PFSK-1 (cell line): ENCODE measurements at regions not wholly inside any gene's neighbourhood (a gene's known extent, or its start where the extent isn't known, plus 50 kb on each side); places are given as distances from the start of the nearest gene placed in this dataset.

Experiments
- FOXP2 ChIP-seq: optimal IDR thresholded peaks from 2 replicates; pipeline ENCODE3; 2011; ENCODE audit warnings: borderline replicate concordance, control low read depth, inconsistent platforms; ENCODE audit not compliant: insufficient read depth; ENCODE audit errors: extremely low read length, extremely low read depth
- POLR2AphosphoS5 ChIP-seq: IDR thresholded peaks from 2 replicates; pipeline ENCODE4 v1.6.1; 2012; ENCODE audit warnings: low read depth, mild to moderate bottlenecking, control low read depth, low read length, moderate library complexity
- SIN3A ChIP-seq: IDR thresholded peaks from 2 replicates; pipeline ENCODE4 v1.6.1; 2012; ENCODE audit warnings: mild to moderate bottlenecking, low read length, moderate library complexity, borderline replicate concordance; ENCODE audit not compliant: insufficient read depth
- TAF1 ChIP-seq: IDR thresholded peaks from 2 replicates; pipeline ENCODE4 v1.6.1; 2012; ENCODE audit warnings: low read length, control low read depth, borderline replicate concordance; ENCODE audit not compliant: insufficient read depth
- TF ChIP-seq, protein P1 (sequence below), 2 experiments: IDR thresholded peaks; 2 replicates each; pipeline versions ENCODE4 v1.6.1 to v1.8.0; 2011 to 2012; ENCODE audit warnings: low read depth in 2 of 2, low read length in 2 of 2, control low read depth in 1 of 2, inconsistent platforms in 1 of 2, mild to moderate bottlenecking in 1 of 2, moderate library complexity in 1 of 2; ENCODE audit not compliant: insufficient read depth in 1 of 2

DNA sequence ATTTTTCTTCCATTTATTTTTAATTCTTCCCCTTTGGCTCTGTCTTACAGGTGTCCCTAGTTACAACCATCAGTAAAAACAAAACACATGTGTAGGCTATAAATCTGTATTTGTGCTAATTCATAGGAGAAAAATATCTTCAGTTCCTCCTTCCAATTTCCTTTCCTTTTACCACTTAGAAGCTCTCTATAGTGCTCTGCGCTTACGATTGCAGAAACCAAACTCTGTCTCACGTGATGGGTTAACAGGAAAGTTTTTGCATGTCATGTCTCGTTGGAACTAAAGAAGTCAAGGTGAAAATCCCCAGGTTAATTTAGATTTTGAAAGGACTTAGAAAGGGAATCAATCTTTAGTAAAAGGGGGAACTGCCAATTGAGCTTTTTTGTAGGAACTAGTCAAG, 1390.5 kb upstream of the ZEB2 start:
- TF ChIP-seq POLR2AphosphoS5 (no peak), SIN3A (no peak), TAF1 (no peak), FOXP2 (no peak)
- TF ChIP-seq, protein P1, sequence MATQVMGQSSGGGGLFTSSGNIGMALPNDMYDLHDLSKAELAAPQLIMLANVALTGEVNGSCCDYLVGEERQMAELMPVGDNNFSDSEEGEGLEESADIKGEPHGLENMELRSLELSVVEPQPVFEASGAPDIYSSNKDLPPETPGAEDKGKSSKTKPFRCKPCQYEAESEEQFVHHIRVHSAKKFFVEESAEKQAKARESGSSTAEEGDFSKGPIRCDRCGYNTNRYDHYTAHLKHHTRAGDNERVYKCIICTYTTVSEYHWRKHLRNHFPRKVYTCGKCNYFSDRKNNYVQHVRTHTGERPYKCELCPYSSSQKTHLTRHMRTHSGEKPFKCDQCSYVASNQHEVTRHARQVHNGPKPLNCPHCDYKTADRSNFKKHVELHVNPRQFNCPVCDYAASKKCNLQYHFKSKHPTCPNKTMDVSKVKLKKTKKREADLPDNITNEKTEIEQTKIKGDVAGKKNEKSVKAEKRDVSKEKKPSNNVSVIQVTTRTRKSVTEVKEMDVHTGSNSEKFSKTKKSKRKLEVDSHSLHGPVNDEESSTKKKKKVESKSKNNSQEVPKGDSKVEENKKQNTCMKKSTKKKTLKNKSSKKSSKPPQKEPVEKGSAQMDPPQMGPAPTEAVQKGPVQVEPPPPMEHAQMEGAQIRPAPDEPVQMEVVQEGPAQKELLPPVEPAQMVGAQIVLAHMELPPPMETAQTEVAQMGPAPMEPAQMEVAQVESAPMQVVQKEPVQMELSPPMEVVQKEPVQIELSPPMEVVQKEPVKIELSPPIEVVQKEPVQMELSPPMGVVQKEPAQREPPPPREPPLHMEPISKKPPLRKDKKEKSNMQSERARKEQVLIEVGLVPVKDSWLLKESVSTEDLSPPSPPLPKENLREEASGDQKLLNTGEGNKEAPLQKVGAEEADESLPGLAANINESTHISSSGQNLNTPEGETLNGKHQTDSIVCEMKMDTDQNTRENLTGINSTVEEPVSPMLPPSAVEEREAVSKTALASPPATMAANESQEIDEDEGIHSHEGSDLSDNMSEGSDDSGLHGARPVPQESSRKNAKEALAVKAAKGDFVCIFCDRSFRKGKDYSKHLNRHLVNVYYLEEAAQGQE (IDR thresholded peaks at IDR 0.05; ENCODE audit: insufficient read depth in 1 of 2, low read depth in 2 of 2, low read length in 2 of 2), result no peak
